UCSD-AML1 (cell line): ENCODE measurements at regions not wholly inside any gene's neighbourhood (a gene's known extent, or its start where the extent isn't known, plus 50 kb on each side); places are given as distances from the start of the nearest gene placed in this dataset.
"Not testable (repeated sequence)": the region's sequence is repeated elsewhere in the genome, so short reads cannot be mapped to it uniquely, and the experiment has no call there.

ENCODE experiments used
- DNase-seq: peaks from one replicate; lab custom pipeline; 2025; ENCODE audit not compliant: unreplicated experiment; lab: John Stamatoyannopoulos, UW

- not testable (repeated sequence) for DNase-seq
Observed at GRCh38 chr14:87020106-87020505, 972.9 kb downstream of the GALC start.

- DNase-seq = no peak
Observed at GRCh38 chr14:87018294-87018693, 974.7 kb downstream of the GALC start.

- no peak for DNase-seq
Observed at GRCh38 chr14:87017335-87017734, 975.6 kb downstream of the GALC start.

GRCh38 chr14:87014856-87015255 lies 978.1 kb downstream of the GALC start:
- DNase-seq = no peak

- DNase-seq = no peak
Observed at GRCh38 chr14:87013583-87013982, 979.4 kb downstream of the GALC start.

GRCh38 chr14:87008965-87009364 lies 984.0 kb downstream of the GALC start:
- no peak for DNase-seq

- DNase-seq = no peak
Observed at GRCh38 chr14:87005280-87005679, 987.7 kb downstream of the GALC start.

GRCh38 chr14:87002776-87003175 lies 990.2 kb downstream of the GALC start:
- no peak for DNase-seq

- DNase-seq = no peak
Observed at GRCh38 chr14:87001333-87001732, 991.6 kb downstream of the GALC start.

GRCh38 chr14:87000081-87000480 lies 992.9 kb downstream of the GALC start:
- no peak for DNase-seq

GRCh38 chr14:86999036-86999435 lies 993.9 kb downstream of the GALC start:
- DNase-seq = no peak

- no peak for DNase-seq
Observed at GRCh38 chr14:86997271-86997670, 995.7 kb downstream of the GALC start.

GRCh38 chr14:86990396-86990795 lies 1002.6 kb downstream of the GALC start:
- no peak for DNase-seq

- no peak for DNase-seq
Observed at GRCh38 chr14:86989285-86989684, 1003.7 kb downstream of the GALC start.

GRCh38 chr14:86987966-86988365 lies 1005.0 kb downstream of the GALC start:
- DNase-seq = no peak

- DNase-seq = no peak
Observed at GRCh38 chr14:86973177-86973576, 1019.8 kb downstream of the GALC start.

- no peak for DNase-seq
Observed at GRCh38 chr14:86971292-86971691, 1021.7 kb downstream of the GALC start.

- no peak for DNase-seq
Observed at GRCh38 chr14:86961106-86961716, 1031.8 kb downstream of the GALC start.

- DNase-seq = no peak
Observed at GRCh38 chr14:86955771-86956354, 1037.1 kb downstream of the GALC start.

- no peak for DNase-seq
Observed at GRCh38 chr14:86954623-86955022, 1038.4 kb downstream of the GALC start.

GRCh38 chr14:86946446-86946845 lies 1046.5 kb downstream of the GALC start:
- DNase-seq = no peak

GRCh38 chr14:86944434-86944833 lies 1048.5 kb downstream of the GALC start:
- no peak for DNase-seq
